GM12878 (cell line): ENCODE measurements at regions not wholly inside any gene's neighbourhood (a gene's known extent, or its start where the extent isn't known, plus 50 kb on each side); places are given as distances from the start of the nearest gene placed in this dataset.

ENCODE experiments used
- ATAC-seq: fragments of 200-7000 bp; cut with Tn5 transposase; 3 replicates; pipeline ENCODE4 v1.9.1; 2020; ENCODE audit warnings: mild to moderate bottlenecking, moderate library complexity
- BruUV-seq: library from RNA; stranded (reverse); fragments of 400-500 nt; replicated peaks from 2 replicates; lab custom pipeline; 2021; lab: Mats Ljungman, UMichigan
- CTCF ChIA-PET: fragments of 300-600 bp; sonication (Branson Sonifier 250); formaldehyde crosslinking; extraction: SDS; loops from one replicate; lab custom pipeline; 2021; ENCODE audit warnings: inconsistent platforms; lab: Yijun Ruan, JAX
- POLR2A ChIA-PET: fragments of 350-600 bp; formaldehyde crosslinking; extraction: SDS; loops from one replicate; lab custom pipeline; 2021; ENCODE audit warnings: inconsistent platforms; lab: Charles Lee
- RAD21 ChIA-PET: fragments of 300-600 bp; sonication (Branson Sonifier 250); formaldehyde crosslinking; loops from one replicate; lab custom pipeline; 2023; ENCODE audit warnings: antibody characterized with exemption; ENCODE audit not compliant: unreplicated experiment; lab: Charles Lee
- SMC1A ChIA-PET: fragments of 300-600 bp; sonication (Branson Sonifier 250); formaldehyde crosslinking; loops from one replicate; lab custom pipeline; 2023; ENCODE audit not compliant: unreplicated experiment, uncharacterized antibody; lab: Charles Lee
- DNase-seq: peaks from one replicate; pipeline ENCODE4 v3.0.0-alpha.2; 2011; ENCODE audit warnings: low read depth, low spot score
- FAIRE-seq: peaks from 3 replicates; lab custom pipeline; 2011; peaks lifted over from hg19 to GRCh38; lab: Jason Lieb, UNC
- H2AFZ ChIP-seq: 2 replicates; pipeline ENCODE4 v1.6.0; 2011; ENCODE audit warnings: low read depth, low read length, control low read depth; ENCODE audit not compliant: control insufficient read depth
- H3K27ac ChIP-seq: 2 replicates; pipeline ENCODE4 v1.5.1; 2011; ENCODE audit warnings: control low read depth; ENCODE audit not compliant: control insufficient read depth, insufficient read depth
- H3K27me3 ChIP-seq, 2 experiments: replicated peaks in 1 of 2; 2 replicates each; pipeline versions ENCODE4 v1.6.0 to v1.6.1; 2011; ENCODE audit warnings: low read length in 1 of 2; ENCODE audit not compliant: control insufficient read depth in 2 of 2, insufficient read depth in 2 of 2
- H3K36me3 ChIP-seq, 2 experiments: 2 replicates each; pipeline ENCODE4 v1.5.1; 2011; ENCODE audit warnings: low read length in 1 of 2; ENCODE audit not compliant: control insufficient read depth in 2 of 2, insufficient read depth in 2 of 2
- H3K4me1 ChIP-seq: 2 replicates; pipeline ENCODE4 v1.6.1; 2011; ENCODE audit warnings: mild to moderate bottlenecking, low read length, moderate library complexity, mixed read lengths; ENCODE audit not compliant: control insufficient read depth, insufficient read depth
- H3K4me2 ChIP-seq: 2 replicates; pipeline ENCODE4 v1.6.0; 2011; ENCODE audit warnings: control low read depth; ENCODE audit not compliant: control insufficient read depth, insufficient read depth
- H3K4me3 ChIP-seq: fragments of 200-600 bp; sonication (generic); 2 replicates; pipeline ENCODE4 v1.5.1; 2016
- H3K79me2 ChIP-seq: 2 replicates; pipeline ENCODE4 v1.6.0; 2011; ENCODE audit warnings: low read length; ENCODE audit not compliant: control insufficient read depth, insufficient read depth
- H3K9ac ChIP-seq: 2 replicates; pipeline ENCODE4 v1.8.0; 2011; ENCODE audit warnings: low read length, control low read depth, mixed read lengths; ENCODE audit not compliant: control insufficient read depth, insufficient read depth
- H3K9me3 ChIP-seq: replicated peaks from 3 replicates; pipeline ENCODE4 v1.5.1; 2011; ENCODE audit warnings: mild to moderate bottlenecking, low read length; ENCODE audit not compliant: control insufficient read depth, insufficient read depth
- H4K20me1 ChIP-seq: 2 replicates; pipeline ENCODE4 v1.6.0; 2011; ENCODE audit not compliant: control insufficient read depth, insufficient read depth
- CREB1 ChIP-seq: IDR thresholded peaks from 2 replicates; pipeline ENCODE4 v1.6.1; 2012; ENCODE audit warnings: low read depth, mild to moderate bottlenecking, inconsistent platforms
- EP300 ChIP-seq, 2 experiments: fragments of 150-350 bp in 1 of 2; IDR thresholded peaks; 2 replicates each; pipeline ENCODE4 v1.6.1; 2011 to 2012; ENCODE audit warnings: low read depth in 2 of 2, low read length in 2 of 2, borderline replicate concordance in 1 of 2, improper control_type of control experiment in 1 of 2, inconsistent platforms in 1 of 2; ENCODE audit not compliant: control insufficient read depth in 1 of 2
- HCFC1 ChIP-seq: fragments of 150-350 bp; IDR thresholded peaks from 2 replicates; pipeline ENCODE4 v1.6.1; 2014; ENCODE audit warnings: low read length
- MYC ChIP-seq: IDR thresholded peaks from 2 replicates; pipeline ENCODE4 v1.6.1; 2011; ENCODE audit warnings: mild to moderate bottlenecking, low read length, moderate library complexity, inconsistent platforms; ENCODE audit not compliant: insufficient read depth, insufficient replicate concordance, insufficient read length, severe bottlenecking
- NFYA ChIP-seq: IDR thresholded peaks from 2 replicates; pipeline ENCODE4 v1.6.1; 2011; ENCODE audit warnings: low read depth, mild to moderate bottlenecking, low read length, improper control_type of control experiment, borderline replicate concordance
- NR2C2 ChIP-seq: IDR thresholded peaks from 2 replicates; pipeline ENCODE4 v1.6.1; 2011; ENCODE audit warnings: borderline replicate concordance, low read depth; ENCODE audit not compliant: control insufficient read depth, insufficient read length
- WRNIP1 ChIP-seq: IDR thresholded peaks from 2 replicates; pipeline ENCODE4 v1.6.1; 2011; ENCODE audit warnings: low read depth, low read length, improper control_type of control experiment, borderline replicate concordance
- WGBS: methylation state at CpG from one replicate; pipeline ENCODE4 v1.1.6; 2016; ENCODE audit warnings: low lambda C conversion rate; ENCODE audit not compliant: insufficient replicate concordance, insufficient coverage; ENCODE audit errors: missing lambda C conversion rate; 5-methylcytosine and 5-hydroxymethylcytosine counted together
- in situ Hi-C: fragments of 300-500 bp; cut with MboI; formaldehyde crosslinking; loops from 9 replicates; pipeline ENCODE4 v1.14.3; 2018; ENCODE audit warnings: mixed read lengths
- intact Hi-C: fragments of 100-400 bp; cut with micrococcal nuclease; formaldehyde crosslinking; loops from one replicate; pipeline ENCODE4 v1.14.2; 2022; ENCODE audit not compliant: unreplicated experiment
- TF ChIP-seq, protein P1 (sequence below), 3 experiments: IDR thresholded peaks in 2 of 3; conservative IDR thresholded peaks in 1 of 3; 2 replicates each; pipeline ENCODE4 v1.5.1; 2011; ENCODE audit warnings: low read depth in 3 of 3, low read length in 3 of 3, mild to moderate bottlenecking in 3 of 3, control low read depth in 2 of 3, moderate library complexity in 2 of 3, inconsistent platforms in 1 of 3, mixed read lengths in 1 of 3; ENCODE audit not compliant: control insufficient read depth in 2 of 3, insufficient read depth in 1 of 3; ENCODE audit errors: extremely low read depth in 1 of 3
- TF ChIP-seq, protein P2 (sequence below): fragments of 450-650 bp; formaldehyde crosslinking; IDR thresholded peaks from 2 replicates; pipeline ENCODE4 v1.4.0; 2020; ENCODE audit warnings: mild to moderate bottlenecking, moderate library complexity

DNA sequence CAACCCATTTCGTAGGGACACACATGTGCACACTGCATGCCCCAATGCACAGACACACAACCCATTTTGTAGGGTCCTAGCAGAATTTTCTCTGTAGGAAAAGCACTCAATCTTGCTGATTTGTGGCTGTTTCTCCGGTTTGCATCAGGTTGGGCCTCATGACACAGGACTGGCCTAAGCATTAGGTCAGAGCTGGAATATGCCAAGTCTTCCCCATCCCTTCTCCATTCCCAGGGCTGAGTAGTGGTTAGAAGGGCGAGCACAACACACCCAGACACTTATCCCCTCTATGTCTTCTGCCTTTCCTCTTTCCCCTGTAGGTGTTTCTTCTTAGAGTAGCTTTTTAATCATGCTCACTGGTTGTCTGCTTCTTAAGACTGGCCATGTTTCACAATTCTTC is 295.9 kb downstream of the SOX11 start:
- Histone ChIP-seq H3K36me3 (no peaks in the 10 kb centered on the region), H3K9me3 (no peaks in the 10 kb centered on the region; the same call in 2 of the 3 replicates), H3K27ac (no peak overlapping the region), H3K4me1 (no peaks in the 10 kb centered on the region), H3K4me2 (no peak overlapping the region), H3K4me3 (no peak overlapping the region), H3K27me3 (no peaks in the 10 kb centered on the region), H3K9ac (no peak overlapping the region), H3K79me2 (no peaks in the 10 kb centered on the region), H4K20me1 (no peaks in the 10 kb centered on the region), H2AFZ (no peak overlapping the region)
- ChIA-PET RAD21 (no interaction called here), SMC1A (no interaction called here), CTCF (no interaction called here), POLR2A (no interaction called here)
- TF ChIP-seq HCFC1 (no peak), NFYA (no peak), WRNIP1 (no peak), MYC (no peak), NR2C2 (no peak)
- TF ChIP-seq, protein P1, sequence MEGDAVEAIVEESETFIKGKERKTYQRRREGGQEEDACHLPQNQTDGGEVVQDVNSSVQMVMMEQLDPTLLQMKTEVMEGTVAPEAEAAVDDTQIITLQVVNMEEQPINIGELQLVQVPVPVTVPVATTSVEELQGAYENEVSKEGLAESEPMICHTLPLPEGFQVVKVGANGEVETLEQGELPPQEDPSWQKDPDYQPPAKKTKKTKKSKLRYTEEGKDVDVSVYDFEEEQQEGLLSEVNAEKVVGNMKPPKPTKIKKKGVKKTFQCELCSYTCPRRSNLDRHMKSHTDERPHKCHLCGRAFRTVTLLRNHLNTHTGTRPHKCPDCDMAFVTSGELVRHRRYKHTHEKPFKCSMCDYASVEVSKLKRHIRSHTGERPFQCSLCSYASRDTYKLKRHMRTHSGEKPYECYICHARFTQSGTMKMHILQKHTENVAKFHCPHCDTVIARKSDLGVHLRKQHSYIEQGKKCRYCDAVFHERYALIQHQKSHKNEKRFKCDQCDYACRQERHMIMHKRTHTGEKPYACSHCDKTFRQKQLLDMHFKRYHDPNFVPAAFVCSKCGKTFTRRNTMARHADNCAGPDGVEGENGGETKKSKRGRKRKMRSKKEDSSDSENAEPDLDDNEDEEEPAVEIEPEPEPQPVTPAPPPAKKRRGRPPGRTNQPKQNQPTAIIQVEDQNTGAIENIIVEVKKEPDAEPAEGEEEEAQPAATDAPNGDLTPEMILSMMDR (IDR thresholded peaks at IDR 0.05 in 2 of 3, conservative IDR thresholded peaks at IDR 0.05 in 1 of 3; ENCODE audit: control insufficient read depth in 2 of 3, extremely low read depth in 1 of 3, insufficient read depth in 1 of 3, low read depth in 3 of 3, low read length in 3 of 3), result no peak
- no peak for ATAC-seq
- FAIRE-seq, result no peak
- 7% methylated on average over 3 of the region's 3 CpGs for WGBS
- intact Hi-C loops (no loop called here), in situ Hi-C loops (no loop called here)
- no TSS peak for BruUV-seq
- no peak for DNase-seq

DNA sequence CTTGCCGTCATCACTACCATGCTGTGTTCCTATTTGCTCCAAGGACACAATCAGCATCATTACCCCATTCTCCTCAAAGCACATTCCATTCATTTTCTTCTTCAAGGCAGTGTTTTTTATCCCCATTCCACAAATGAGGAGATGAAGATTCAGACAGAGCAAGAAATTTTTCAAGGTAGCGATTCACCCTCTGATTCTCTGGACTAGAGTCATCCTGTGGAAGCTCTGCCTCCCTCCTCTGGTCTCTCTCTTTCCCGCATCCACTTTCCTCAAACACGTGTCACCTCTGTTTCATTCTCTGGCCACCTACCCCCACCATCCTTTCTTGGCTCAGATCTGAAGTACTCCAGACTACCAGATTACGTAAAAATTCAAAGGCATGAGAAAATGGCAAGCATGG is 297.9 kb downstream of the SOX11 start:
- no peak for ATAC-seq

More for the DNA sequence above, 297.9 kb downstream of the SOX11 start:
- in situ Hi-C loops, result no loop called here
- DNase-seq (no peak), FAIRE-seq (no peak)
- Histone ChIP-seq H3K36me3 (no peaks in the 10 kb centered on the region), H3K79me2 (no peaks in the 10 kb centered on the region), H3K4me3 (no peak overlapping the region), H2AFZ (no peak overlapping the region), H4K20me1 (no peaks in the 10 kb centered on the region), H3K27me3 (no peaks in the 10 kb centered on the region), H3K27ac (no peak overlapping the region), H3K4me1 (no peaks in the 10 kb centered on the region), H3K9me3 (no peaks in the 10 kb centered on the region), H3K4me2 (no peak overlapping the region), H3K9ac (no peak overlapping the region)
- intact Hi-C loops, result no loop called here
- ChIA-PET POLR2A (no interaction called here), CTCF (no interaction called here), SMC1A (no interaction called here), RAD21 (no interaction called here)
- WGBS, result 9% methylated on average over 5 of the region's 5 CpGs
- no TSS peak for BruUV-seq
- TF ChIP-seq, protein P2, sequence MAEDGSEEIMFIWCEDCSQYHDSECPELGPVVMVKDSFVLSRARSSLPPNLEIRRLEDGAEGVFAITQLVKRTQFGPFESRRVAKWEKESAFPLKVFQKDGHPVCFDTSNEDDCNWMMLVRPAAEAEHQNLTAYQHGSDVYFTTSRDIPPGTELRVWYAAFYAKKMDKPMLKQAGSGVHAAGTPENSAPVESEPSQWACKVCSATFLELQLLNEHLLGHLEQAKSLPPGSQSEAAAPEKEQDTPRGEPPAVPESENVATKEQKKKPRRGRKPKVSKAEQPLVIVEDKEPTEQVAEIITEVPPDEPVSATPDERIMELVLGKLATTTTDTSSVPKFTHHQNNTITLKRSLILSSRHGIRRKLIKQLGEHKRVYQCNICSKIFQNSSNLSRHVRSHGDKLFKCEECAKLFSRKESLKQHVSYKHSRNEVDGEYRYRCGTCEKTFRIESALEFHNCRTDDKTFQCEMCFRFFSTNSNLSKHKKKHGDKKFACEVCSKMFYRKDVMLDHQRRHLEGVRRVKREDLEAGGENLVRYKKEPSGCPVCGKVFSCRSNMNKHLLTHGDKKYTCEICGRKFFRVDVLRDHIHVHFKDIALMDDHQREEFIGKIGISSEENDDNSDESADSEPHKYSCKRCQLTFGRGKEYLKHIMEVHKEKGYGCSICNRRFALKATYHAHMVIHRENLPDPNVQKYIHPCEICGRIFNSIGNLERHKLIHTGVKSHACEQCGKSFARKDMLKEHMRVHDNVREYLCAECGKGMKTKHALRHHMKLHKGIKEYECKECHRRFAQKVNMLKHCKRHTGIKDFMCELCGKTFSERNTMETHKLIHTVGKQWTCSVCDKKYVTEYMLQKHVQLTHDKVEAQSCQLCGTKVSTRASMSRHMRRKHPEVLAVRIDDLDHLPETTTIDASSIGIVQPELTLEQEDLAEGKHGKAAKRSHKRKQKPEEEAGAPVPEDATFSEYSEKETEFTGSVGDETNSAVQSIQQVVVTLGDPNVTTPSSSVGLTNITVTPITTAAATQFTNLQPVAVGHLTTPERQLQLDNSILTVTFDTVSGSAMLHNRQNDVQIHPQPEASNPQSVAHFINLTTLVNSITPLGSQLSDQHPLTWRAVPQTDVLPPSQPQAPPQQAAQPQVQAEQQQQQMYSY (CRISPR knock-in tag), result no peak
- TF ChIP-seq CREB1 (no peak), EP300 (IDR thresholded peaks at IDR 0.05; ENCODE audit: borderline replicate concordance in 1 of 2, control insufficient read depth in 1 of 2, low read depth in 2 of 2, low read length in 2 of 2) (no peak)
